HG02623 (cell line): ENCODE measurements at regions not wholly inside any gene's neighbourhood (a gene's known extent, or its start where the extent isn't known, plus 50 kb on each side); places are given as distances from the start of the nearest gene placed in this dataset.
"Not testable (repeated sequence)": the region's sequence is repeated elsewhere in the genome, so short reads cannot be mapped to it uniquely, and the experiment has no call there.

Experiments used
- ATAC-seq: cut with Tn5 transposase; IDR thresholded peaks from one replicate; pipeline ENCODE4 v1.9.1; 2021; ENCODE audit warnings: moderate library complexity; ENCODE audit not compliant: unreplicated experiment

- ATAC-seq, result no peak
These were observed 170.6 kb downstream of the EVA1A start for GRCh38 chr2:75390169-75390568.

GRCh38 chr2:75389271-75389670 is 171.5 kb downstream of the EVA1A start:
- ATAC-seq, result no peak

- no peak for ATAC-seq
These were observed 179.7 kb downstream of the EVA1A start for GRCh38 chr2:75381032-75381431.

- no peak for ATAC-seq
These were observed 180.3 kb upstream of the TACR1 start for GRCh38 chr2:75379476-75380210.

- no peak for ATAC-seq
These were observed 176.6 kb upstream of the TACR1 start for GRCh38 chr2:75375646-75376582.

GRCh38 chr2:75374414-75374957 is 175.2 kb upstream of the TACR1 start:
- ATAC-seq, result not testable (repeated sequence)

- no peak for ATAC-seq
These were observed 168.1 kb upstream of the TACR1 start for GRCh38 chr2:75367401-75367800.

GRCh38 chr2:75361486-75361885 is 162.2 kb upstream of the TACR1 start:
- no peak for ATAC-seq

- ATAC-seq, result no peak
These were observed 161.6 kb upstream of the TACR1 start for GRCh38 chr2:75360945-75361344.

- ATAC-seq, result no peak
These were observed 157.5 kb upstream of the TACR1 start for GRCh38 chr2:75356865-75357264.

GRCh38 chr2:75353131-75353530 is 153.8 kb upstream of the TACR1 start:
- no peak for ATAC-seq

GRCh38 chr2:75348307-75348706 is 149.0 kb upstream of the TACR1 start:
- ATAC-seq, result no peak

- no peak for ATAC-seq
These were observed 144.8 kb upstream of the TACR1 start for GRCh38 chr2:75344146-75344545.

GRCh38 chr2:75342504-75343175 is 143.3 kb upstream of the TACR1 start:
- peak; percentile 56 for ATAC-seq

- no peak for ATAC-seq
These were observed 141.2 kb upstream of the TACR1 start for GRCh38 chr2:75340560-75340959.

GRCh38 chr2:75338461-75338860 is 139.1 kb upstream of the TACR1 start:
- ATAC-seq, result no peak

- ATAC-seq, result no peak
These were observed 138.3 kb upstream of the TACR1 start for GRCh38 chr2:75337619-75338018.

- ATAC-seq, result no peak
These were observed 137.7 kb upstream of the TACR1 start for GRCh38 chr2:75337016-75337415.

GRCh38 chr2:75336451-75336850 is 137.1 kb upstream of the TACR1 start:
- ATAC-seq, result no peak

- no peak for ATAC-seq
These were observed 134.8 kb upstream of the TACR1 start for GRCh38 chr2:75334076-75334475.

GRCh38 chr2:75333646-75334045 is 134.3 kb upstream of the TACR1 start:
- no peak for ATAC-seq
